IMR-90 (cell line): ENCODE measurements at regions not wholly inside any gene's neighbourhood (a gene's known extent, or its start where the extent isn't known, plus 50 kb on each side); places are given as distances from the start of the nearest gene placed in this dataset.

Experiments
- ATAC-seq: fragments of 200-7000 bp; cut with Tn5 transposase; 2 replicates; pipeline ENCODE4 v1.9.1; 2020; ENCODE audit warnings: low read depth, mild to moderate bottlenecking, moderate library complexity
- BruUV-seq: library from RNA; stranded (reverse); fragments of 400-500 nt; replicated peaks from 2 replicates; lab custom pipeline; 2021; lab: Mats Ljungman, UMichigan
- CTCF ChIA-PET: fragments of 300-600 bp; formaldehyde crosslinking; extraction: SDS; loops from one replicate; lab custom pipeline; 2021; ENCODE audit warnings: antibody characterized with exemption; lab: Yijun Ruan, JAX
- POLR2A ChIA-PET: fragments of 300-600 bp; sonication (Branson Sonifier 250); formaldehyde crosslinking; loops from one replicate; lab custom pipeline; 2022; ENCODE audit warnings: antibody characterized with exemption; ENCODE audit not compliant: unreplicated experiment; lab: Charles Lee
- DNase-seq: peaks from one replicate; pipeline ENCODE4 v3.0.0; 2013
- H2AFZ ChIP-seq: replicated peaks from 2 replicates; pipeline ENCODE3; 2013; ENCODE audit warnings: low read length, mild to moderate bottlenecking; ENCODE audit not compliant: poor library complexity
- H2AK5ac ChIP-seq: 2 replicates; pipeline ENCODE4 v1.6.1; 2013; ENCODE audit warnings: low read depth, low read length, inconsistent platforms
- H2AK9ac ChIP-seq: replicated peaks from 2 replicates; pipeline ENCODE3; 2013; ENCODE audit warnings: mild to moderate bottlenecking, low read depth, low read length, moderate library complexity; ENCODE audit not compliant: poor library complexity
- H2BK120ac ChIP-seq: 2 replicates; pipeline ENCODE4 v1.6.1; 2013; ENCODE audit warnings: low read depth, low read length, inconsistent platforms
- H2BK15ac ChIP-seq: 3 replicates; pipeline ENCODE4 v1.6.1; 2013; ENCODE audit warnings: low read depth, low read length, inconsistent platforms
- H2BK20ac ChIP-seq: 2 replicates; pipeline ENCODE4 v1.6.1; 2013; ENCODE audit warnings: low read depth, mild to moderate bottlenecking, inconsistent platforms, low read length, moderate library complexity
- H2BK5ac ChIP-seq: 2 replicates; pipeline ENCODE4 v1.6.1; 2013; ENCODE audit warnings: mild to moderate bottlenecking, low read depth, low read length, inconsistent platforms; ENCODE audit not compliant: poor library complexity, severe bottlenecking
- H3K14ac ChIP-seq: replicated peaks from 2 replicates; pipeline ENCODE4 v1.6.1; 2013; ENCODE audit warnings: low read depth, low read length, inconsistent platforms
- H3K18ac ChIP-seq: 2 replicates; pipeline ENCODE4 v1.6.1; 2013; ENCODE audit warnings: low read depth, low read length, control low read depth
- H3K23ac ChIP-seq: 2 replicates; pipeline ENCODE4 v1.6.1; 2013; ENCODE audit warnings: low read depth, low read length, inconsistent platforms
- H3K27ac ChIP-seq: 2 replicates; pipeline ENCODE4 v1.5.1; 2013; ENCODE audit warnings: mild to moderate bottlenecking, control low read depth, low read length; ENCODE audit not compliant: insufficient read depth
- H3K27me3 ChIP-seq: 2 replicates; pipeline ENCODE4 v1.6.1; 2013; ENCODE audit warnings: low read length; ENCODE audit not compliant: control insufficient read depth, insufficient read depth
- H3K36me3 ChIP-seq: 2 replicates; pipeline ENCODE4 v1.6.1; 2013; ENCODE audit warnings: low read length, mixed read lengths; ENCODE audit not compliant: control insufficient read depth, insufficient read depth
- H3K4ac ChIP-seq: 2 replicates; pipeline ENCODE4 v1.6.1; 2013; ENCODE audit warnings: low read depth, low read length, inconsistent platforms
- H3K4me1 ChIP-seq: 2 replicates; pipeline ENCODE4 v1.6.1; 2013; ENCODE audit warnings: low read length, mixed read lengths; ENCODE audit not compliant: control insufficient read depth, insufficient read depth
- H3K4me2 ChIP-seq: 2 replicates; pipeline ENCODE4 v1.6.1; 2013; ENCODE audit warnings: low read depth, mild to moderate bottlenecking, control low read depth, low read length, moderate library complexity
- H3K4me3 ChIP-seq: 2 replicates; pipeline ENCODE4 v1.5.1; 2013; ENCODE audit warnings: low read depth, mild to moderate bottlenecking, control low read depth, low read length, moderate library complexity; ENCODE audit not compliant: insufficient read depth
- H3K56ac ChIP-seq: 2 replicates; pipeline ENCODE4 v1.6.1; 2013; ENCODE audit warnings: low read length, inconsistent platforms; ENCODE audit not compliant: insufficient read depth; ENCODE audit errors: extremely low read depth
- H3K79me1 ChIP-seq, 2 experiments: 2 replicates each; pipeline ENCODE4 v1.6.1; 2013; ENCODE audit warnings: low read length in 2 of 2, inconsistent platforms in 1 of 2, low read depth in 1 of 2
- H3K9ac ChIP-seq: 2 replicates; pipeline ENCODE4 v1.6.1; 2013; ENCODE audit warnings: low read depth, low read length, control low read depth
- H3K9me1 ChIP-seq: 2 replicates; pipeline ENCODE4 v1.6.1; 2013; ENCODE audit warnings: low read length, inconsistent platforms; ENCODE audit not compliant: insufficient read depth
- H3K9me3 ChIP-seq: 2 replicates; pipeline ENCODE4 v1.6.1; 2013; ENCODE audit warnings: low read length; ENCODE audit not compliant: control insufficient read depth, insufficient read depth
- H4K20me1 ChIP-seq: 2 replicates; pipeline ENCODE4 v1.6.1; 2013; ENCODE audit warnings: low read length, inconsistent platforms; ENCODE audit not compliant: insufficient read depth
- H4K5ac ChIP-seq: 2 replicates; pipeline ENCODE4 v1.6.1; 2013; ENCODE audit warnings: mild to moderate bottlenecking, low read depth, low read length, control low read depth
- H4K8ac ChIP-seq, 2 experiments: 2 replicates each; pipeline ENCODE4 v1.6.1; 2013; ENCODE audit warnings: low read depth in 2 of 2, low read length in 2 of 2, control low read depth in 1 of 2, inconsistent platforms in 1 of 2
- H4K91ac ChIP-seq: 2 replicates; pipeline ENCODE4 v1.6.1; 2013; ENCODE audit warnings: low read depth, low read length, inconsistent platforms; ENCODE audit not compliant: insufficient read depth
- BHLHE40 ChIP-seq: fragments of 150-350 bp; IDR thresholded peaks from 2 replicates; pipeline ENCODE4 v1.6.1; 2016; ENCODE audit warnings: mild to moderate bottlenecking, low read depth, low read length
- CEBPB ChIP-seq: IDR thresholded peaks from 2 replicates; pipeline ENCODE4 v1.6.1; 2012; ENCODE audit warnings: low read depth, low read length, improper control_type of control experiment
- CHD1 ChIP-seq: IDR thresholded peaks from 2 replicates; pipeline ENCODE4 v1.6.1; 2012; ENCODE audit warnings: low read depth, low read length, improper control_type of control experiment
- CTCF ChIP-seq: conservative IDR thresholded peaks from 2 replicates; pipeline ENCODE4 v1.5.1; 2012; ENCODE audit warnings: mild to moderate bottlenecking, low read depth, low read length, improper control_type of control experiment
- ELK1 ChIP-seq: fragments of 150-350 bp; IDR thresholded peaks from 2 replicates; pipeline ENCODE4 v1.6.1; 2016; ENCODE audit warnings: low read depth, mild to moderate bottlenecking, low read length, moderate library complexity, borderline replicate concordance
- FOS ChIP-seq: fragments of 150-350 bp; IDR thresholded peaks from 2 replicates; pipeline ENCODE4 v1.6.1; 2016; ENCODE audit warnings: low read depth, low read length
- MAFK ChIP-seq: IDR thresholded peaks from 2 replicates; pipeline ENCODE4 v1.6.1; 2012; ENCODE audit warnings: low read depth, low read length, improper control_type of control experiment
- MAZ ChIP-seq: IDR thresholded peaks from 2 replicates; pipeline ENCODE4 v1.6.1; 2012; ENCODE audit warnings: low read depth, mild to moderate bottlenecking, low read length, improper control_type of control experiment, moderate library complexity, borderline replicate concordance
- MXI1 ChIP-seq: IDR thresholded peaks from 2 replicates; pipeline ENCODE4 v1.6.1; 2012; ENCODE audit warnings: low read depth, mild to moderate bottlenecking, low read length, moderate library complexity, borderline replicate concordance
- NFE2L2 ChIP-seq: fragments of 150-350 bp; IDR thresholded peaks from 2 replicates; pipeline ENCODE4 v1.6.1; 2016; ENCODE audit warnings: low read depth, mild to moderate bottlenecking, low read length
- RAD21 ChIP-seq: IDR thresholded peaks from 2 replicates; pipeline ENCODE4 v1.6.1; 2012; ENCODE audit warnings: low read length, improper control_type of control experiment
- RFX5 ChIP-seq: IDR thresholded peaks from 2 replicates; pipeline ENCODE4 v1.8.0; 2012; ENCODE audit warnings: low read depth, mild to moderate bottlenecking, low read length, moderate library complexity
- dilution Hi-C: fragments of 300-500 bp; cut with HindIII; formaldehyde crosslinking; loops from one replicate; pipeline ENCODE4 v1.14.3; 2018; ENCODE audit warnings: low sequenced_read_pairs; ENCODE audit not compliant: unreplicated experiment
- in situ Hi-C: fragments of 300-500 bp; cut with MboI; formaldehyde crosslinking; loops from 3 replicates; pipeline ENCODE4 v1.14.3; 2019; ENCODE audit warnings: low sequenced_read_pairs, inconsistent platforms, mixed read lengths
- intact Hi-C: fragments of 100-400 bp; cut with micrococcal nuclease; formaldehyde crosslinking; loops from 2 replicates; pipeline ENCODE4 v1.10.0; 2022

GRCh38 chr2:203789618-203790017 lies 78.0 kb upstream of the CTLA4 start:
- no peak overlapping the region for H3K27ac ChIP-seq
- H2AFZ ChIP-seq, result no peak overlapping the region
- no peak overlapping the region for H2BK15ac ChIP-seq
- H3K4me2 ChIP-seq, result no peak overlapping the region
- H2AK5ac ChIP-seq, result no peak overlapping the region
- H3K27me3 ChIP-seq, result peaks cover 3% of the 10 kb centered on the region; the same call in 1 of the 2 replicates
- TF ChIP-seq RAD21 (no peak), MAZ (no peak), CTCF (no peak), CEBPB (no peak), FOS (no peak), MXI1 (no peak), ELK1 (no peak), BHLHE40 (no peak), RFX5 (no peak), MAFK (no peak), NFE2L2 (no peak), CHD1 (no peak)
- H3K9ac ChIP-seq, result no peak overlapping the region
- no peak for ATAC-seq
- no peak overlapping the region for H3K23ac ChIP-seq
- H3K9me3 ChIP-seq, result no peaks in the 10 kb centered on the region
- H3K79me1 ChIP-seq, result no peaks in the 10 kb centered on the region
- no peak overlapping the region for H2AK9ac ChIP-seq
- H4K91ac ChIP-seq, result no peak overlapping the region
- no peak overlapping the region for H3K4me3 ChIP-seq
- in situ Hi-C loops (no loop called here), dilution Hi-C loops (no loop called here), intact Hi-C loops (no loop called here)
- H2BK5ac ChIP-seq, result no peak overlapping the region
- no peak overlapping the region for H2BK120ac ChIP-seq
- H4K8ac ChIP-seq, result no peak overlapping the region
- no peak overlapping the region for H3K18ac ChIP-seq
- H2BK20ac ChIP-seq, result no peak overlapping the region
- no TSS peak for BruUV-seq
- H3K9me1 ChIP-seq, result no peaks in the 10 kb centered on the region
- no peak overlapping the region for H3K56ac ChIP-seq
- POLR2A ChIA-PET, result no interaction called here
- no peak overlapping the region for H3K14ac ChIP-seq
- CTCF ChIA-PET, result no interaction called here
- H3K4me1 ChIP-seq, result no peaks in the 10 kb centered on the region
- H3K4ac ChIP-seq, result no peak overlapping the region
- DNase-seq, result no peak
- no peak overlapping the region for H4K5ac ChIP-seq
- no peaks in the 10 kb centered on the region for H3K36me3 ChIP-seq
- H4K20me1 ChIP-seq, result no peaks in the 10 kb centered on the region
